Activated gamma-delta T cell (primary cell): ENCODE measurements at regions not wholly inside any gene's neighbourhood (a gene's known extent, or its start where the extent isn't known, plus 50 kb on each side); places are given as distances from the start of the nearest gene placed in this dataset.
"Not testable (repeated sequence)": the region's sequence is repeated elsewhere in the genome, so short reads cannot be mapped to it uniquely, and the experiment has no call there.

Experiments used
- DNase-seq: peaks from one replicate; lab custom pipeline; 2025; lab: John Stamatoyannopoulos, UW

- no peak for DNase-seq
Observed at GRCh38 chr6:72457738-72458137, 164.1 kb upstream of the KCNQ5 start.

- DNase-seq: no peak
Observed at GRCh38 chr6:72458521-72458920, 163.3 kb upstream of the KCNQ5 start.

- DNase-seq: no peak
Observed at GRCh38 chr6:72461144-72461543, 160.7 kb upstream of the KCNQ5 start.

DNA sequence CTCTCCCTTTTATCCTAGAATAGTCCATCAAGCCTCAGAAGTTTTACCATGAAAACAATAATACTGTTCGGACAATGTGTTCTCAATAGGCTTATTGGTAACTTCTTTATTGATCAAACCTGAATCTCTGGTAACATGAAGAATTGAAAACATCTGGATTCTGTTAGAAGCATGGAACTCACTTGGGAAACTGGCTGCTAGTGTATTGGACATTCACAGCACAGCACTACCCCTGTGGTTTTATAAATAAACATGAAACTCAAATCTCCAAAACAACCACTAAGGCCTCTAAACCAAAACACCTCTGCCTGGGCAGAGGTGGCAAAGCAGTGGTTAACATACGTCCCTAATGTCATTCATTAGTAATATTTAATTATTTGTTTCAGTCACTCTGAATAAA is 157.6 kb upstream of the KCNQ5 start:
- no peak for DNase-seq

GRCh38 chr6:72464791-72465691 is 156.8 kb upstream of the KCNQ5 start:
- DNase-seq: no peak

DNA sequence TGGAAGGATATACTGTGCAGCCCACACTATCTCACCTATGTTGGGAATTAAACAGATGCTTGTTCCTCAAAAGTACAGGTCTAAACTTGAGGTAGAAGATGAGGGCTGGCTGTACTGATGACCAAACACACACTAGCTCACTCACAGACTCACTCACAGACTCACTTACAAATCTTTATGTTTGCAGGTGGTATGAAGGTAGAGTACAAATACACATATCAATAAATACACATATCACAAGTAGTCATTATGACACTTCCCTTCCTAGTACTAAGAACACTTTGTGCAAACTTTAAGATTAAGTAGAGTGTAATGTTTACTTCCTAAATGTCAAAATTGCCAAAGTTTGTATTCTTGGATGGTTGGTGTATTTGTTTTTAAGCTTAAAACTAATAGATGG is 155.4 kb upstream of the KCNQ5 start:
- no peak for DNase-seq

DNA sequence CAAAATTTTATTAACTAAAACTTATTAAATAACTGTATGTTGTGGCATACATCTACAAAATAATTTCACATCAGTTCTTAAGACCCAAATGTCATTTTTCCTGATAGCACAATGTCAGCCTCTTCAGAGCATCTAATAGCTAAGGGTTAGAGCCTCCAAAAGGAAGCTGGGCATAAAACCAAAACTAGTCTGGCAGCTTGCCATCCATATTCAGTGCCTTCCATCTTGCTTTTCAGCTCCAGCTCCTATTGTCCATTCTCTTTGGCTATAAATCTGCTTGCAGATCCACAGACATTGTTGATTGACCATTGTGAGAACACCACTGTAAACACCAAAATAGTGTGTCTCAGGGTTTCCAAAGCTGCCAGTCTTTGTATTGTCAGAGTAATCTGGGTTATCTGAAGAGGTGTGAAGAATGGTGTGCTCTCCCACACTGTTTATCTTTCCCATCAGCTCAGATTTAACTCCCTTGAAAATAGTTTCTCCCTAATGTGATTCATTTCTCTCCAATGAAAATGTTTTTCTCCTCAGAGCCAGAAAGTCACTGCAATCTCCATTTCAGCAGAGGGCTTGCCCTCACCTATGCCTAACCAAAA is 154.8 kb upstream of the KCNQ5 start:
- DNase-seq: no peak

DNA sequence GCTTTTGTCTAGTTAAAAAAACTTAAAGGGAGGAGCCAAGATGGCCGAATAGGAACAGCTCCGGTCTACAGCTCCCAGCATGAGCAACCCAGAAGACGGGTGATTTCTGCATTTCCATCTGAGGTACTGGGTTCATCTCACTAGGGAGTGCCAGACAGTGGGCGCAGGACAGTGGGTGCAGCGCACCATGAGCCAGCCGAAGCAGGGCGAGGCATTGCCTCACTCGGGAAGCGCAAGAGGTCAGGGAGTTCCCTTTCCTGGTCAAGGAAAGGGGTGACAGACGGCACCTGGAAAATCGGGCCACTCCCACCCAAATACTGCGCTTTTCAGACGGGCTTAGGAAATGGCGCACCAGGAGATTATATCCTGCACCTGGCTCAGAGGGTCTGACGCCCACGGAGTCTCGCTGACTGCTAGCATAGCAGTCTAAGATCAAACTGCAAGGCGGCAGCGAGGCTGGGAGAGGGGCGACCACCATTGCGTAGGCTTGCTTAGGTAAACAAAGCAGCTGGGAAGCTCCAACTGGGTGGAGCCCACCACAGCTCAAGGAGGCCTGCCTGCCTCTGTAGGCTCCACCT is 152.4 kb upstream of the KCNQ5 start:
- DNase-seq: not testable (repeated sequence)

DNA sequence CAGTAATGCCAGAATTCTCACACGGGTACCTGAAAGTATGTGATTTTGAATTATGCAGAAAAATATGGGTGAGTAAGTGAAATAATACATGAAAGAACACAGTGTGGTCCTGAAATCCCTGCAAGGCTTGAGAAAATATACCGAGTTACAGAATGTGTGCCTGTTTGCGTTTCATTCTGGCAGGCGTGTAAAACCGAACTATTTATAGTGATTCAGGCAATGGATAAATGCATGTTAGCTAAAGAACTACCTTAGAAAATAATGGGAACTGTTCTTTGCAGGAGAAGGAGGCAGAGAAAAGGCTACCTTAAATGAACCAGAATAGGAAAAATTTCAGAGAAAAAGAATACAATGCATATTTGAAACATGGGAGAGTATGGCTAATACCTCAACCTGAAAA is 145.8 kb upstream of the KCNQ5 start:
- no peak for DNase-seq

DNA sequence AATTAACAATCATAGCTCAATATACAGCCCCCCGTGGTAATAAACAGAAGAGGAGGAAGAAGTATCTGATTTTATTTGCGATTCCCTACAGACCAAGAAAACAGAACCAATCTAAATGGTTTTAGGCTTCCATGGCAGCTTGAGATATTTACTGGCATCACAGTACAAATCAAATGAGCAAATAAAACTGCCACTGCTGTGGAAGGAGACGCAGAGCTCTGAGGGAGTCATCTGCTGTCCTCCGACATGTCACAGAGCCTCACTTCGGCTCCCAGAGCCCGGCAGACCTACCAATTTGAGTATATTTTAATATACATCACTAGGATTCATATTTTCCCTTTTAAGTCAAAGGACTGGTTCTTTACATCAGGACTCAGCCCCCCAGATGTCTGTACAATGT is 145.2 kb upstream of the KCNQ5 start:
- DNase-seq: no peak

DNA sequence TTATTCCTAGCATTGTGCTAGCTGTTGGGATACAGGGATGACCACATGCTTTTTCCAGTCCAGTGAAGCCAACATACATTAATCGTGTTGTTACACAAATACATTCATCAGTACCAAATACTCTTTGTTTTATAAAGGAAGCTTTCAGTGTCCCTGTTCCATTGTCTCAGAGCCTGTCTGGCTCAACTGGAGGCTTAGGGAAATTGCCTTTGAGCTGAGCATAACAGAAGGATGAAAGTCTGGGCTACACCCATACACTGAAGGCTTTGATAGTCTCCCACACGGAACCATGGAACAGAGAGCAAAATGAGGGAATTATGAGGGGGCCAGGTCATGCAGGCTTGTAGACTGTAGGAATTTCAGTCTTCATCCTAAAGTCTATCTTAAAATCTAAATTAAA is 126.4 kb upstream of the KCNQ5 start:
- DNase-seq: no peak

GRCh38 chr6:72497186-72497585 is 124.7 kb upstream of the KCNQ5 start:
- DNase-seq: no peak

GRCh38 chr6:72500669-72501068 is 121.2 kb upstream of the KCNQ5 start:
- no peak for DNase-seq

DNA sequence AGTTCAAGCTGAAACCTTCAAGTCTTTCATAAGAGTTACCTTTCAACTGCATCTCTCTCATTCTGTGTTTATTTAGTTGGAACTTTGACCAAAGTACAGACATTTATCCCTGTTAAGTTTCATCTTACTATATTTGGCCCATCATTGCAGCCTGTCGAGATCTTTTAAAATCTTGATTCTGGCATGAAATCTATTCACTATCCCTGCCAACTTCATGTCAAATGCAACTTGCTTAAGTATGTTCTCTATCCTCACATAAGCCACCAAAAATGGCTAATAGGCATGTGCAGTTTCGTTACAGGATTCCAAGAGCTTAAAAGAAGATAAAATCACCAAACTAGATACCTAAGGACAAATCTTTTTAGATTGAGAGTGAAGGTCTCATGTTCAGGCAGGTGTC is 117.5 kb upstream of the KCNQ5 start:
- no peak for DNase-seq

DNA sequence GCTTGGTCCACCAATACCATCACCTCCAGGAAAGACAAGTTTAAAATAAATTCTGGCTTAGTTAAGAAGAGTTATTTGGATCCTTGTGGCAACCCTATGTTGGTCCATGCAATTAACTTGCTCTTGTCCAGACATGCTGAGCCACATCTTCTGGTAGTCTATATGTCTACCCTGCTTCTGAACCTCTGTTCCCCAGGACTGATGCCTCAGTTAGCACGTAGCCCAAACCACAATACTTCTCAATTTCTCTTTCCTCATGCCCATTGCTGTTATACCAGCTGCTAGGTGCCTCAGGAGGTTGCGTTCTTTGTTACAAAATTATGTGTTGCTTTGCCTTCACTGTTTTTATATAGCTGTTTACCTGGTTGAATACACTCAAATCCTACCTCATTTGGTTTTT is 116.4 kb upstream of the KCNQ5 start:
- no peak for DNase-seq

DNA sequence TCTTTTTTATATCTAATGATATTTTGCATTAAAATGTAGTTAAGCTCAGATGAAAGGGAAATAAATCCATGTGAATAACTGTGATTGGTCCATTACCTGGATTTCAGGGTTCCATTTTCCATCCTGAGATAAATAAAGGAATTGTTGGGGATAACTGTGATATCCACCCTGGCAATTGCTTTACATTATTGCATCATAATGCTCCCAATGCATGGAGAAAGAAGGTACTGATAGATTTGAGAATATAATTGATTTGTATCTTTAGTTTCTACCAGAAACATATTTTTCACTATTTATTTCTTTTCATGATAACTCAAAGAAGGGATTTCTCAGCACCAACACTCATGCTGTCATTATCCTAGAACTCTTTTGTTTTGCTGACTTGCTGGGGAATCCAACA is 102.0 kb upstream of the KCNQ5 start:
- DNase-seq: no peak

- DNase-seq: no peak
Observed at GRCh38 chr6:72521684-72522083, 100.2 kb upstream of the KCNQ5 start.

GRCh38 chr6:72522735-72523141 is 99.1 kb upstream of the KCNQ5 start:
- DNase-seq: peak; percentile 1

DNA sequence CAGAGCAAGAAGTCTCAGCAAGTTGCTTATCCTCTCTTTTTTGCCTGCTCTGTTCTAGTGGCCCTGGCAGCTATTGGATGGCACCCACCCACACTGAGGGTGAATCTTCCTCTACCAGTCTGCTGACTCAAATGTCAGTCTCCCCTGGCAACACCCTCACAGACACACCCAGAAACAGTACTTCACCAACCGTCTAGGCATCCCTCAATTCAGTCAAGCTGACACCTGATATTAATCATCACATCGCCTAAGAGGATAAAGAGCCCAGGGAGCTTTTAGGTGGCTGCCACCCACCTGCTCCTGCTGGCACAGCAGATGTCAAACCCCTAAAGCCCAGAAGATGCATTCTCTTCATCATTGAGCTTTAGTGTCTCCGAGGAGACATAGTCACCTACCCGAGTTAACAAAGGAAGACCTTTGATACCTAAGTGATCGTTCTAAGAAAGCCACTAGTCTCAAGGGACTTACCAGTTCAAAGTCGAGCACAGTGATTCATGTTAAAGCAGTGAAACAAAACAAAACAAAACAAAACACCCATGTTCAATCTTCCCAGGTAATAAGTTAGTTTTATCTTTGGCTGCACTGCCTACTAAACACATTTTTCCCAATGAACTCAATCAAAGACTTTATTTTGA is 97.7 kb upstream of the KCNQ5 start:
- no peak for DNase-seq

- DNase-seq: no peak
Observed at GRCh38 chr6:72525821-72526510, 95.9 kb upstream of the KCNQ5 start.

DNA sequence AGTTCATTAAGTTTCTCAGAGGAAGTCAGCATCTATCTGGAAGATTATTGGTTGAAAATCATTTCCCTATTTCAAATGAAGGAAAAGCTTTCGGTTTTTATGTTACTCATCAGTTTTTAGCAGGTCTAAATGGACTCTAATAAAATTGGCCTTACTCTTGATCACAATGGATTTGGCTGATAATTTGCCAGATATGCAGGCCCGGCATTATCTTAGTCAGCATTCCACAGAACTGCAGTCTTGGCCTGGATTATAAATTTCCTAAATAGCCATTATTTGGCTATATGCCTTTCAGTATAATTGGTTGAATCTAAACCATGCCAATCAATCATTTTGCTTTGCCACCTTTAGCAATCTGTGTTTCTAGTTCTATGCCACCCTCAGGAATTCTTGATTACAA is 91.7 kb upstream of the KCNQ5 start:
- no peak for DNase-seq

- no peak for DNase-seq
Observed at GRCh38 chr6:72530750-72531149, 91.1 kb upstream of the KCNQ5 start.
